Esophagus squamous epithelium (tissue), 4 donors: ENCODE measurements at regions not wholly inside any gene's neighbourhood (a gene's known extent, or its start where the extent isn't known, plus 50 kb on each side); places are given as distances from the start of the nearest gene placed in this dataset.

Experiments used
- CTCF ChIP-seq, 6 experiments: fragments of 450-650 bp in 4 of 6; fragments of 200-600 bp in 2 of 6; sonication (generic) in 2 of 6; IDR thresholded peaks; one replicate each; pipeline ENCODE4 v1.5.1; 2016 to 2019; ENCODE audit warnings: antibody characterized with exemption in 6 of 6, mild to moderate bottlenecking in 4 of 6, moderate library complexity in 4 of 6
- POLR2A ChIP-seq, 4 donors: fragments of 450-650 bp; IDR thresholded peaks; one replicate each; pipeline ENCODE4 v1.6.1; 2017; ENCODE audit warnings: antibody characterized with exemption in 4 of 4, mild to moderate bottlenecking in 4 of 4, moderate library complexity in 3 of 4

DNA sequence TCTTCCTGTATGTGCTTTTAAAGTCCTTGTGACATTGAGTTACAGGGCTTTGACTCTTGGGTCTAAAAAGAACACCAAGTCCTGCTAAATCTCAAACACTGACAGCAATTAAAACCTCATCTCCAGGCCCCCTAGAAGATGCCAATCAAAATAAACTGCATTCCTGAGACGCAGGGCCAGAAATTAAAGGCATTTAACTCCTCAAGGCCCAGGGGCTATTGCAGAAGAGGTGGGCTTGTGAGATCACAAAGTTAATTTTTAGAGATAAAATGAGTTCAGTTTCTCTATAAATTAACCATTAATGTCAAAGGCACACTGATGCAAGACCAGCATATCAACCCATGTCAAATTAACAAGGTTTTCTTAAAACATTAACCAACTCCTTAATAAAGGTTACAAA is 145.6 kb upstream of the CARMIL1 start:
- TF ChIP-seq CTCF (IDR thresholded peaks at IDR 0.05) (no peak), POLR2A (IDR thresholded peaks at IDR 0.05) (no peak)
